ENCODE measurements at regions not wholly inside any gene's neighbourhood (a gene's known extent, or its start where the extent isn't known, plus 50 kb on each side); places are given as distances from the start of the nearest gene placed in this dataset.

GRCh38 chr2:104563398-104563996 is 290.4 kb upstream of the POU3F3 start:
- TF ChIP-seq CTCF (IDR thresholded peaks at IDR 0.05) (no peak), POLR2A (IDR thresholded peaks at IDR 0.05) (no peak)
